ENCODE measurements at regions not wholly inside any gene's neighbourhood (a gene's known extent, or its start where the extent isn't known, plus 50 kb on each side); places are given as distances from the start of the nearest gene placed in this dataset.

DNA sequence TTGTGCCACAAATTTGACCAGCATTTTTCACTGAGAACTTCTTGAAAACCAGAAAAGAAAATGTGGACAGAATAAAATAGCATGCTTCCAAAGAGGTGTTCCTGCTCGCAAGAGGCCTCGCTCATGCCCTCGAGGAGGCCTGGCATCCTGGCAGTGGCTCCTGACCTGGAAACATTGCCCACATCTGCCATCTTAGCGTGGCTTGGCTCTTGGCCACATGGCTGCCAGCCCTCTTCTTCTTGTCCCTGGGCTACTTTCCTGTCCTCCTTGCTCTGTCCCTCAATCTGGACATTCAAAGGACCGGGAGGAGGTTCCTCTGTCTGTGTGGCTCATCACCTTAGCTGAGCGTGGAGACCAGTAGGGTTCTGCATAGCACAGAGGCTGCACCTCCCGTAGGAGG, 131.6 kb upstream of the TMEM72 start:
- TF ChIP-seq, protein P1, sequence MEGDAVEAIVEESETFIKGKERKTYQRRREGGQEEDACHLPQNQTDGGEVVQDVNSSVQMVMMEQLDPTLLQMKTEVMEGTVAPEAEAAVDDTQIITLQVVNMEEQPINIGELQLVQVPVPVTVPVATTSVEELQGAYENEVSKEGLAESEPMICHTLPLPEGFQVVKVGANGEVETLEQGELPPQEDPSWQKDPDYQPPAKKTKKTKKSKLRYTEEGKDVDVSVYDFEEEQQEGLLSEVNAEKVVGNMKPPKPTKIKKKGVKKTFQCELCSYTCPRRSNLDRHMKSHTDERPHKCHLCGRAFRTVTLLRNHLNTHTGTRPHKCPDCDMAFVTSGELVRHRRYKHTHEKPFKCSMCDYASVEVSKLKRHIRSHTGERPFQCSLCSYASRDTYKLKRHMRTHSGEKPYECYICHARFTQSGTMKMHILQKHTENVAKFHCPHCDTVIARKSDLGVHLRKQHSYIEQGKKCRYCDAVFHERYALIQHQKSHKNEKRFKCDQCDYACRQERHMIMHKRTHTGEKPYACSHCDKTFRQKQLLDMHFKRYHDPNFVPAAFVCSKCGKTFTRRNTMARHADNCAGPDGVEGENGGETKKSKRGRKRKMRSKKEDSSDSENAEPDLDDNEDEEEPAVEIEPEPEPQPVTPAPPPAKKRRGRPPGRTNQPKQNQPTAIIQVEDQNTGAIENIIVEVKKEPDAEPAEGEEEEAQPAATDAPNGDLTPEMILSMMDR (IDR thresholded peaks at IDR 0.05), result no peak
- TF ChIP-seq POLR2A (IDR thresholded peaks at IDR 0.05), result no peak

Data from uterus (tissue), 2 donors.